MCF 10A (cell line): ENCODE measurements at regions not wholly inside any gene's neighbourhood (a gene's known extent, or its start where the extent isn't known, plus 50 kb on each side); places are given as distances from the start of the nearest gene placed in this dataset.

ENCODE experiments used
- BruUV-seq: library from RNA; stranded (reverse); fragments of 400-500 nt; replicated peaks from 2 replicates; lab custom pipeline; 2021; lab: Mats Ljungman, UMichigan
- CTCF ChIA-PET: fragments of 300-600 bp; sonication (Branson Sonifier 250); formaldehyde crosslinking; extraction: SDS; loops from one replicate; lab custom pipeline; 2021; ENCODE audit warnings: antibody characterized with exemption, inconsistent platforms; lab: Yijun Ruan, JAX
- POLR2A ChIA-PET: fragments of 300-600, 350-650 bp; sonication (Branson Sonifier 250); formaldehyde crosslinking; extraction: SDS; loops from one replicate; lab custom pipeline; 2020; ENCODE audit warnings: antibody characterized with exemption, inconsistent platforms; lab: Yijun Ruan, JAX
- DNase-seq: peaks from one replicate; pipeline ENCODE4 v3.0.0-alpha.2; 2018; ENCODE audit not compliant: unreplicated experiment
- H3K27ac Mint-ChIP-seq: one replicate; pipeline ENCODE4 v1.8.0; 2022; ENCODE audit warnings: mild to moderate bottlenecking, low read depth, mixed read lengths; ENCODE audit not compliant: unreplicated experiment
- H3K27me3 Mint-ChIP-seq: one replicate; pipeline ENCODE4 v1.8.0; 2022; ENCODE audit warnings: mixed read lengths; ENCODE audit not compliant: insufficient read depth, unreplicated experiment
- H3K36me3 Mint-ChIP-seq: one replicate; pipeline ENCODE4 v1.8.0; 2022; ENCODE audit warnings: mild to moderate bottlenecking, moderate library complexity, mixed read lengths; ENCODE audit not compliant: insufficient read depth, unreplicated experiment
- H3K4me1 Mint-ChIP-seq: one replicate; pipeline ENCODE4 v1.8.0; 2022; ENCODE audit warnings: mixed read lengths; ENCODE audit not compliant: insufficient read depth, unreplicated experiment
- H3K4me3 Mint-ChIP-seq: one replicate; pipeline ENCODE4 v1.8.0; 2022; ENCODE audit warnings: mild to moderate bottlenecking, moderate library complexity, mixed read lengths; ENCODE audit not compliant: unreplicated experiment
- H3K9me3 Mint-ChIP-seq: one replicate; pipeline ENCODE4 v1.8.0; 2022; ENCODE audit warnings: mixed read lengths; ENCODE audit not compliant: unreplicated experiment
- CTCF ChIP-seq: fragments of 200-600 bp; IDR thresholded peaks from one replicate; pipeline ENCODE4 v1.8.0; 2022; ENCODE audit warnings: antibody characterized with exemption, mild to moderate bottlenecking; ENCODE audit not compliant: unreplicated experiment
- intact Hi-C: fragments of 100-400 bp; cut with micrococcal nuclease; formaldehyde crosslinking; loops from 2 replicates; pipeline ENCODE4 v1.14.1; 2022

GRCh38 chr1:57798543-57798942, 374.7 kb upstream of the DAB1 start:
- ChIA-PET CTCF (interaction anchor here (0.9 kb wide), 1 partner anchor 36 kb away, joined by 3 read pairs; no protein-coding TSS in a partner anchor), POLR2A (no interaction called here)
- DNase-seq, result no peak
- intact Hi-C loops, result no loop called here
- no TSS peak for BruUV-seq
- H3K9me3 Mint-ChIP-seq, result no peaks in the 10 kb centered on the region
- H3K27me3 Mint-ChIP-seq, result no peaks in the 10 kb centered on the region
- no peak for TF ChIP-seq CTCF
- no peak overlapping the region for H3K27ac Mint-ChIP-seq
- no peak overlapping the region for H3K4me3 Mint-ChIP-seq
- no peaks in the 10 kb centered on the region for H3K36me3 Mint-ChIP-seq
- H3K4me1 Mint-ChIP-seq, result peaks cover 7% of the 10 kb centered on the region

- DNase-seq, result no peak
- H3K4me1 Mint-ChIP-seq, result peaks cover 7% of the 10 kb centered on the region
- H3K9me3 Mint-ChIP-seq, result no peaks in the 10 kb centered on the region
- intact Hi-C loops, result no loop called here
- no peak overlapping the region for H3K27ac Mint-ChIP-seq
- POLR2A ChIA-PET, result no interaction called here
- no peak for TF ChIP-seq CTCF
- no TSS peak for BruUV-seq
- no peak overlapping the region for H3K4me3 Mint-ChIP-seq
- H3K27me3 Mint-ChIP-seq, result no peaks in the 10 kb centered on the region
- no peaks in the 10 kb centered on the region for H3K36me3 Mint-ChIP-seq
- CTCF ChIA-PET, result interaction anchor here (0.7 kb wide), 1 partner anchor 219 kb away, joined by 4 read pairs; no protein-coding TSS in a partner anchor
Observed at GRCh38 chr1:57797084-57797483, 373.2 kb upstream of the DAB1 start.

GRCh38 chr1:57796616-57797015, 372.8 kb upstream of the DAB1 start:
- Mint-ChIP-seq H3K27me3 (no peaks in the 10 kb centered on the region), H3K4me1 (peaks cover 7% of the 10 kb centered on the region), H3K9me3 (no peaks in the 10 kb centered on the region), H3K27ac (no peak overlapping the region), H3K4me3 (no peak overlapping the region), H3K36me3 (no peaks in the 10 kb centered on the region)
- POLR2A ChIA-PET, result no interaction called here
- intact Hi-C loops, result no loop called here
- BruUV-seq, result no TSS peak
- no peak for TF ChIP-seq CTCF
- CTCF ChIA-PET, result interaction anchor here (0.7 kb wide), 1 partner anchor 220 kb away, joined by 4 read pairs; no protein-coding TSS in a partner anchor
- peak; percentile 41 for DNase-seq

GRCh38 chr1:57795886-57796285, 372.0 kb upstream of the DAB1 start:
- Mint-ChIP-seq H3K27me3 (no peaks in the 10 kb centered on the region), H3K4me1 (peaks cover 7% of the 10 kb centered on the region), H3K9me3 (no peaks in the 10 kb centered on the region), H3K27ac (no peak overlapping the region), H3K36me3 (no peaks in the 10 kb centered on the region), H3K4me3 (no peak overlapping the region)
- ChIA-PET CTCF (no interaction called here), POLR2A (no interaction called here)
- no TSS peak for BruUV-seq
- no peak for DNase-seq
- intact Hi-C loops, result no loop called here
- TF ChIP-seq CTCF, result no peak
